H1 (cell line): ENCODE measurements at regions not wholly inside any gene's neighbourhood (a gene's known extent, or its start where the extent isn't known, plus 50 kb on each side); places are given as distances from the start of the nearest gene placed in this dataset.

Experiments
- CTCF ChIA-PET: fragments of 300-600 bp; sonication (Branson Sonifier 250); formaldehyde crosslinking; loops from one replicate; lab custom pipeline; 2021; ENCODE audit not compliant: partially characterized antibody; lab: Charles Lee
- POLR2A ChIA-PET: fragments of 300-600 bp; sonication (Branson Sonifier 250); formaldehyde crosslinking; loops from one replicate; lab custom pipeline; 2021; ENCODE audit warnings: inconsistent platforms; ENCODE audit not compliant: partially characterized antibody; lab: Charles Lee
- DNase-seq, 2 experiments: peaks; one replicate each; pipeline versions ENCODE4 v3.0.0 to v3.0.0-alpha.2; 2010 to 2022; ENCODE audit warnings: low spot score in 2 of 2, low read depth in 1 of 2, mixed read lengths in 1 of 2
- FAIRE-seq: peaks from 2 replicates; lab custom pipeline; 2011; peaks lifted over from hg19 to GRCh38; lab: Jason Lieb, UNC
- H2AFZ ChIP-seq: 2 replicates; pipeline ENCODE4 v1.8.1; 2012; ENCODE audit warnings: low read length, inconsistent platforms
- H2AK5ac ChIP-seq: 2 replicates; pipeline ENCODE4 v1.6.1; 2013; ENCODE audit warnings: low read depth, low read length
- H2BK120ac ChIP-seq: replicated peaks from 2 replicates; pipeline ENCODE3; 2013; ENCODE audit warnings: low read depth, low read length, inconsistent platforms
- H2BK12ac ChIP-seq: 2 replicates; pipeline ENCODE4 v1.6.1; 2013; ENCODE audit warnings: low read depth, low read length
- H2BK15ac ChIP-seq: 2 replicates; pipeline ENCODE4 v1.6.1; 2013; ENCODE audit warnings: low read length
- H2BK20ac ChIP-seq: 2 replicates; pipeline ENCODE4 v1.6.1; 2013; ENCODE audit warnings: low read length
- H2BK5ac ChIP-seq: 2 replicates; pipeline ENCODE4 v1.6.1; 2013; ENCODE audit warnings: low read depth, low read length
- H3K14ac ChIP-seq: 2 replicates; pipeline ENCODE4 v1.6.1; 2013; ENCODE audit warnings: inconsistent platforms; ENCODE audit not compliant: insufficient read length
- H3K18ac ChIP-seq: 2 replicates; pipeline ENCODE4 v1.6.1; 2013; ENCODE audit warnings: low read length; ENCODE audit errors: extremely low read depth
- H3K23ac ChIP-seq: 2 replicates; pipeline ENCODE4 v1.6.1; 2013; ENCODE audit warnings: inconsistent platforms; ENCODE audit not compliant: insufficient read length
- H3K23me2 ChIP-seq: 2 replicates; pipeline ENCODE4 v1.6.1; 2013; ENCODE audit warnings: low read depth, low read length
- H3K27ac ChIP-seq: 2 replicates; pipeline ENCODE4 v1.6.1; 2011; ENCODE audit warnings: low read depth, low read length, inconsistent platforms
- H3K27me3 ChIP-seq, 4 experiments: replicated peaks in 1 of 4; 1 replicate in 1 of 4; 2 replicates in 3 of 4; pipeline versions ENCODE4 v1.6.1 to v1.8.1; 2011 to 2013; ENCODE audit warnings: low read length in 3 of 4, mild to moderate bottlenecking in 3 of 4, inconsistent platforms in 2 of 4, mixed read lengths in 2 of 4, moderate library complexity in 1 of 4; ENCODE audit not compliant: control insufficient read depth in 3 of 4, insufficient read depth in 3 of 4; ENCODE audit errors: extremely low read depth in 1 of 4
- H3K36me3 ChIP-seq, 4 experiments: 2 replicates each; pipeline versions ENCODE4 v1.6.1 to v1.8.1; 2011 to 2013; ENCODE audit warnings: mild to moderate bottlenecking in 4 of 4, low read length in 3 of 4, moderate library complexity in 2 of 4, control low read depth in 1 of 4, inconsistent platforms in 1 of 4; ENCODE audit not compliant: insufficient read depth in 4 of 4, control insufficient read depth in 2 of 4
- H3K4ac ChIP-seq: replicated peaks from 2 replicates; pipeline ENCODE3; 2013; ENCODE audit warnings: low read length, low read depth, mixed read lengths, inconsistent platforms; ENCODE audit not compliant: insufficient read length
- H3K4me1 ChIP-seq, 4 experiments: replicated peaks in 1 of 4; 1 replicate in 1 of 4; 2 replicates in 3 of 4; pipeline versions ENCODE4 v1.6.1 to v1.8.1; 2011 to 2013; ENCODE audit warnings: low read length in 3 of 4, inconsistent platforms in 2 of 4, mixed read lengths in 1 of 4; ENCODE audit not compliant: insufficient read depth in 4 of 4, control insufficient read depth in 3 of 4
- H3K4me2 ChIP-seq, 2 experiments: 2 replicates each; pipeline versions ENCODE4 v1.6.1 to v1.8.1; 2011 to 2013; ENCODE audit warnings: low read depth in 2 of 2, low read length in 2 of 2, control low read depth in 1 of 2, inconsistent platforms in 1 of 2, mild to moderate bottlenecking in 1 of 2; ENCODE audit not compliant: insufficient read depth in 1 of 2
- H3K4me3 ChIP-seq, 4 experiments: fragments of 200-600, 300-600 bp in 1 of 4; sonication (generic), shearing (Covaris generic), sonication (Bioruptor Twin) in 1 of 4; 2 replicates each; pipeline versions ENCODE4 v1.5.1 to v1.8.1; 2011 to 2016; ENCODE audit warnings: low read length in 4 of 4, low read depth in 3 of 4, control low read depth in 2 of 4, inconsistent platforms in 2 of 4, mild to moderate bottlenecking in 2 of 4, mixed read lengths in 1 of 4, moderate library complexity in 1 of 4; ENCODE audit not compliant: insufficient read depth in 2 of 4; ENCODE audit errors: extremely low read depth in 1 of 4
- H3K56ac ChIP-seq: replicated peaks from 2 replicates; pipeline ENCODE3; 2013; ENCODE audit warnings: low read depth, mild to moderate bottlenecking, mixed read lengths, low read length, inconsistent platforms; ENCODE audit not compliant: insufficient read length
- H3K79me1 ChIP-seq: 2 replicates; pipeline ENCODE4 v1.6.1; 2013; ENCODE audit warnings: low read depth, low read length, control low read depth
- H3K79me2 ChIP-seq, 2 experiments: 2 replicates each; pipeline versions ENCODE4 v1.6.1 to v1.8.1; 2012 to 2013; ENCODE audit warnings: low read length in 2 of 2, mild to moderate bottlenecking in 2 of 2, inconsistent platforms in 1 of 2; ENCODE audit not compliant: insufficient read depth in 2 of 2, control insufficient read depth in 1 of 2
- H3K9ac ChIP-seq, 4 experiments: replicated peaks in 1 of 4; 1 replicate in 1 of 4; 2 replicates in 3 of 4; pipeline versions ENCODE4 v1.6.1 to v1.8.1; 2011 to 2013; ENCODE audit warnings: low read depth in 3 of 4, low read length in 3 of 4, control low read depth in 2 of 4, mild to moderate bottlenecking in 2 of 4, moderate library complexity in 2 of 4, inconsistent platforms in 1 of 4; ENCODE audit errors: extremely low read depth in 1 of 4
- H3K9me3 ChIP-seq, 2 experiments: 2 replicates each; pipeline versions ENCODE4 v1.6.1 to v1.8.1; 2012 to 2013; ENCODE audit warnings: mild to moderate bottlenecking in 2 of 2, moderate library complexity in 2 of 2, control low read depth in 1 of 2, inconsistent platforms in 1 of 2, low read depth in 1 of 2, low read length in 1 of 2, mixed read lengths in 1 of 2; ENCODE audit not compliant: insufficient read depth in 2 of 2
- H4K20me1 ChIP-seq, 2 experiments: replicated peaks in 1 of 2; 2 replicates each; pipeline versions ENCODE3 to v1.8.1; 2011 to 2013; ENCODE audit warnings: inconsistent platforms in 2 of 2, low read length in 2 of 2, mild to moderate bottlenecking in 1 of 2; ENCODE audit not compliant: insufficient read depth in 2 of 2, control insufficient read depth in 1 of 2
- H4K5ac ChIP-seq: 2 replicates; pipeline ENCODE4 v1.6.1; 2013; ENCODE audit warnings: low read length, low read depth, mixed read lengths, inconsistent platforms; ENCODE audit not compliant: insufficient read length
- H4K8ac ChIP-seq: 2 replicates; pipeline ENCODE4 v1.8.0; 2013; ENCODE audit warnings: mild to moderate bottlenecking, moderate library complexity, low read length, inconsistent platforms; ENCODE audit not compliant: insufficient read depth; ENCODE audit errors: extremely low read depth
- H4K91ac ChIP-seq: replicated peaks from 2 replicates; pipeline ENCODE3; 2013; ENCODE audit warnings: low read length, mixed read lengths, inconsistent platforms; ENCODE audit not compliant: insufficient read length
- BRCA1 ChIP-seq: IDR thresholded peaks from 2 replicates; pipeline ENCODE4 v1.6.1; 2012; ENCODE audit warnings: low read depth, low read length, improper control_type of control experiment
- CTBP2 ChIP-seq: IDR thresholded peaks from 2 replicates; pipeline ENCODE4 v1.7.0; 2011; ENCODE audit warnings: borderline replicate concordance, mild to moderate bottlenecking, moderate library complexity, mixed read lengths, low read length; ENCODE audit not compliant: insufficient read depth, insufficient read length
- EGR1 ChIP-seq: IDR thresholded peaks from 2 replicates; pipeline ENCODE4 v1.6.1; 2011; ENCODE audit warnings: low read depth, low read length, borderline replicate concordance
- EP300 ChIP-seq, 2 experiments: IDR thresholded peaks; 1 replicate in 1 of 2; 2 replicates in 1 of 2; pipeline ENCODE4 v1.6.1; 2011 to 2012; ENCODE audit warnings: low read depth in 2 of 2, low read length in 2 of 2, mild to moderate bottlenecking in 2 of 2, borderline replicate concordance in 1 of 2, inconsistent platforms in 1 of 2, moderate library complexity in 1 of 2
- JUND ChIP-seq: IDR thresholded peaks from 2 replicates; pipeline ENCODE4 v1.6.1; 2011; ENCODE audit warnings: mild to moderate bottlenecking, improper control_type of control experiment, low read length
- KDM1A ChIP-seq: fragments of 200-600, 300-600 bp; sonication (generic); IDR thresholded peaks from 2 replicates; pipeline ENCODE4 v1.7.1; 2016; ENCODE audit warnings: mild to moderate bottlenecking, low read length, borderline replicate concordance
- RNF2 ChIP-seq: fragments of 200-900, 300-1000 bp; sonication (generic); IDR thresholded peaks from 2 replicates; pipeline ENCODE4 v1.7.1; 2016; ENCODE audit warnings: borderline replicate concordance, low read depth, mild to moderate bottlenecking, antibody characterized with exemption, low read length; ENCODE audit not compliant: poor library complexity, severe bottlenecking; ENCODE audit errors: missing control alignments
- SP4 ChIP-seq: IDR thresholded peaks from 2 replicates; pipeline ENCODE4 v1.6.1; 2012; ENCODE audit warnings: low read length, inconsistent platforms
- SRF ChIP-seq: IDR thresholded peaks from 2 replicates; pipeline ENCODE4 v1.6.1; 2011; ENCODE audit warnings: mild to moderate bottlenecking, low read depth, low read length, moderate library complexity
- TEAD4 ChIP-seq: IDR thresholded peaks from 2 replicates; pipeline ENCODE4 v1.6.1; 2012; ENCODE audit warnings: low read depth, low read length, inconsistent platforms, mixed read lengths
- WGBS, 2 experiments: shearing (Covaris generic) in 1 of 2; methylation state at CpG; one replicate each; pipeline versions ENCODE4 v1.1.6 to v1.1.7; 2013 to 2015; ENCODE audit warnings: low lambda C conversion rate in 2 of 2, mixed read lengths in 2 of 2, inconsistent platforms in 1 of 2, low coverage in 1 of 2, missing lambda C conversion rate in 1 of 2; ENCODE audit not compliant: insufficient replicate concordance in 2 of 2, insufficient coverage in 1 of 2, insufficient read length in 1 of 2; ENCODE audit errors: extremely low coverage in 1 of 2, missing lambda C conversion rate in 1 of 2; 5-methylcytosine and 5-hydroxymethylcytosine counted together
- TF ChIP-seq, protein P1 (sequence below), 3 experiments: IDR thresholded peaks; 1 replicate in 2 of 3; 2 replicates in 1 of 3; pipeline versions ENCODE4 v1.5.1 to v1.6.1; 2011; ENCODE audit warnings: low read length in 3 of 3, mild to moderate bottlenecking in 3 of 3, inconsistent platforms in 2 of 3, low read depth in 1 of 3, moderate library complexity in 1 of 3; ENCODE audit not compliant: insufficient read depth in 1 of 3; ENCODE audit errors: control extremely low read depth in 1 of 3

DNA sequence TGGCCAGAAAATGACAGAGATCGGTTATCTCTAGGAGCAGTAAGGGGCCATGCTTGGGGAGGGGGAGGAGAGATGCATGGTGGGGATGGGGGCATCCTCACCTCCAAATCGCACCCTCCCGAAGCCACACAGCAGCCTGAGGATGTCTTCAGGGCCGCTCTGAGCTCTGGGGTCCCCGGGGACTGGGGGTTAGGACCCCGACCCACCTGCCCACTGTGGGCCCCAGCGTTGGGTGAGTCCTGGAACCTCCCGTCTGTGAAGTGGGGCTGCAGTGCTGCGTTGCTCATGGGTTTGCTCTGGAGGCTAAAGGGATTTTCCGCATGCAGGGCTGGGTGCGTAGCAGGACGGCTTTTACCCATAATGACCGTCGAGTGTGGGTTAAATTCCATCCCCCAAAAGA is 1046.3 kb downstream of the BRD1 start:
- H3K4ac ChIP-seq = no peak overlapping the region
- H3K9ac ChIP-seq = no peak overlapping the region
- H3K56ac ChIP-seq = no peak overlapping the region
- no peak overlapping the region for H3K4me3 ChIP-seq
- no peak overlapping the region for H3K27ac ChIP-seq
- peaks cover 3 to 7% of the 10 kb centered on the region in 2 experiments for H3K9me3 ChIP-seq
- no peak overlapping the region for H2AK5ac ChIP-seq
- peaks cover 0 to 3% (median 3%) of the 10 kb centered on the region in 4 experiments; a peak in 3 of 7 replicates for H3K4me1 ChIP-seq
- no peaks in the 10 kb centered on the region for H3K79me1 ChIP-seq
- no peaks in the 10 kb centered on the region for H3K23me2 ChIP-seq
- 89% methylated on average over 11 of the region's 14 CpGs; no CpG with 5 or more reads in 1 of the 2 experiments for WGBS, 2 experiments
- H3K36me3 ChIP-seq = no peaks in the 10 kb centered on the region
- ChIA-PET CTCF (no interaction called here), POLR2A (interaction anchor here (0.9 kb wide), 1 partner anchor 15 kb away, joined by 3 read pairs; no protein-coding TSS in a partner anchor)
- H4K8ac ChIP-seq = no peak overlapping the region; the same call in 1 of the 2 replicates
- no peak overlapping the region for H3K4me2 ChIP-seq
- H2BK15ac ChIP-seq = no peak overlapping the region
- peaks cover 0 to 2% of the 10 kb centered on the region in 2 experiments for H4K20me1 ChIP-seq
- DNase-seq (no peak), FAIRE-seq (no peak)
- H3K27me3 ChIP-seq = no peaks in the 10 kb centered on the region
- H3K79me2 ChIP-seq = no peaks in the 10 kb centered on the region
- H3K14ac ChIP-seq = no peak overlapping the region
- no peak overlapping the region for H3K18ac ChIP-seq
- no peak overlapping the region for H2BK12ac ChIP-seq
- H2BK20ac ChIP-seq = no peak overlapping the region
- no peak overlapping the region for H2BK120ac ChIP-seq
- H2AFZ ChIP-seq = no peak overlapping the region
- H4K91ac ChIP-seq = no peak overlapping the region
- no peak overlapping the region for H4K5ac ChIP-seq
- no peak overlapping the region for H2BK5ac ChIP-seq
- no peak overlapping the region for H3K23ac ChIP-seq
- TF ChIP-seq, protein P1, sequence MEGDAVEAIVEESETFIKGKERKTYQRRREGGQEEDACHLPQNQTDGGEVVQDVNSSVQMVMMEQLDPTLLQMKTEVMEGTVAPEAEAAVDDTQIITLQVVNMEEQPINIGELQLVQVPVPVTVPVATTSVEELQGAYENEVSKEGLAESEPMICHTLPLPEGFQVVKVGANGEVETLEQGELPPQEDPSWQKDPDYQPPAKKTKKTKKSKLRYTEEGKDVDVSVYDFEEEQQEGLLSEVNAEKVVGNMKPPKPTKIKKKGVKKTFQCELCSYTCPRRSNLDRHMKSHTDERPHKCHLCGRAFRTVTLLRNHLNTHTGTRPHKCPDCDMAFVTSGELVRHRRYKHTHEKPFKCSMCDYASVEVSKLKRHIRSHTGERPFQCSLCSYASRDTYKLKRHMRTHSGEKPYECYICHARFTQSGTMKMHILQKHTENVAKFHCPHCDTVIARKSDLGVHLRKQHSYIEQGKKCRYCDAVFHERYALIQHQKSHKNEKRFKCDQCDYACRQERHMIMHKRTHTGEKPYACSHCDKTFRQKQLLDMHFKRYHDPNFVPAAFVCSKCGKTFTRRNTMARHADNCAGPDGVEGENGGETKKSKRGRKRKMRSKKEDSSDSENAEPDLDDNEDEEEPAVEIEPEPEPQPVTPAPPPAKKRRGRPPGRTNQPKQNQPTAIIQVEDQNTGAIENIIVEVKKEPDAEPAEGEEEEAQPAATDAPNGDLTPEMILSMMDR (IDR thresholded peaks at IDR 0.05; ENCODE audit: control extremely low read depth in 1 of 3, insufficient read depth in 1 of 3, low read depth in 1 of 3, low read length in 3 of 3) = no peak
- TF ChIP-seq TEAD4 (no peak), CTBP2 (no peak), RNF2 (no peak), EP300 (IDR thresholded peaks at IDR 0.05; ENCODE audit: borderline replicate concordance in 1 of 2, low read depth in 2 of 2, low read length in 2 of 2) (no peak), EGR1 (no peak), BRCA1 (no peak), KDM1A (no peak), SRF (no peak), JUND (no peak), SP4 (no peak)
